Chondrocyte (in vitro differentiated cells): ENCODE measurements at regions not wholly inside any gene's neighbourhood (a gene's known extent, or its start where the extent isn't known, plus 50 kb on each side); places are given as distances from the start of the nearest gene placed in this dataset.

Experiments
- DNase-seq: peaks from one replicate; pipeline ENCODE4 v3.0.0; 2021; ENCODE audit warnings: mixed read lengths, low spot score
- H3K27ac Mint-ChIP-seq: one replicate; pipeline ENCODE4 v1.8.0; 2021; ENCODE audit warnings: mild to moderate bottlenecking, moderate library complexity, mixed read lengths; ENCODE audit not compliant: unreplicated experiment
- H3K27me3 Mint-ChIP-seq: 2 replicates; pipeline ENCODE4 v1.8.0; 2021; ENCODE audit warnings: low read depth, mixed read lengths
- H3K36me3 Mint-ChIP-seq: 2 replicates; pipeline ENCODE4 v1.8.0; 2021; ENCODE audit warnings: low read depth, mixed read lengths
- H3K4me1 Mint-ChIP-seq: 2 replicates; pipeline ENCODE4 v1.8.0; 2021; ENCODE audit warnings: low read depth, mild to moderate bottlenecking, mixed read lengths
- H3K4me3 Mint-ChIP-seq: one replicate; pipeline ENCODE4 v1.8.0; 2021; ENCODE audit warnings: mild to moderate bottlenecking, moderate library complexity, mixed read lengths; ENCODE audit not compliant: unreplicated experiment
- H3K9me3 Mint-ChIP-seq: 2 replicates; pipeline ENCODE4 v1.8.0; 2021; ENCODE audit warnings: low read depth, mixed read lengths
- CTCF ChIP-seq: fragments of 200-600 bp; sonication (generic); IDR thresholded peaks from 2 replicates; pipeline ENCODE4 v1.5.0; 2021; ENCODE audit warnings: antibody characterized with exemption, mild to moderate bottlenecking, moderate library complexity

- Mint-ChIP-seq H3K27ac (no peak overlapping the region), H3K4me3 (no peak overlapping the region), H3K4me1 (peaks cover 2% of the 10 kb centered on the region), H3K36me3 (no peaks in the 10 kb centered on the region), H3K9me3 (no peaks in the 10 kb centered on the region), H3K27me3 (no peaks in the 10 kb centered on the region)
- DNase-seq, result no peak
- no peak for TF ChIP-seq CTCF
Observed at GRCh38 chr6:8991844-8992243, 556.5 kb upstream of the SLC35B3 start.

- Mint-ChIP-seq H3K27me3 (no peaks in the 10 kb centered on the region), H3K4me3 (no peak overlapping the region), H3K27ac (no peak overlapping the region), H3K36me3 (no peaks in the 10 kb centered on the region), H3K9me3 (no peaks in the 10 kb centered on the region), H3K4me1 (peaks cover 2% of the 10 kb centered on the region)
- DNase-seq, result no peak
- no peak for TF ChIP-seq CTCF
Observed at GRCh38 chr6:8990075-8990474, 554.7 kb upstream of the SLC35B3 start.

- H3K27ac Mint-ChIP-seq, result no peak overlapping the region
- H3K4me1 Mint-ChIP-seq, result peaks cover 2% of the 10 kb centered on the region
- peaks cover 5% of the 10 kb centered on the region for H3K9me3 Mint-ChIP-seq
- peak overlapping the region; percentile 26 for H3K4me3 Mint-ChIP-seq
- DNase-seq, result no peak
- TF ChIP-seq CTCF, result peak; percentile 99
- H3K36me3 Mint-ChIP-seq, result peaks cover 3% of the 10 kb centered on the region
- H3K27me3 Mint-ChIP-seq, result no peaks in the 10 kb centered on the region
Observed at GRCh38 chr6:8983202-8983688, 547.9 kb upstream of the SLC35B3 start.

- Mint-ChIP-seq H3K27ac (no peak overlapping the region), H3K27me3 (no peaks in the 10 kb centered on the region), H3K9me3 (peaks cover 6% of the 10 kb centered on the region), H3K36me3 (peaks cover 3% of the 10 kb centered on the region), H3K4me3 (no peak overlapping the region), H3K4me1 (peaks cover 2% of the 10 kb centered on the region)
- no peak for DNase-seq
- no peak for TF ChIP-seq CTCF
Observed at GRCh38 chr6:8982668-8983067, 547.3 kb upstream of the SLC35B3 start.

- Mint-ChIP-seq H3K27ac (no peak overlapping the region), H3K4me3 (no peak overlapping the region), H3K4me1 (no peaks in the 10 kb centered on the region), H3K9me3 (peaks cover 27% of the 10 kb centered on the region), H3K36me3 (peaks cover 8% of the 10 kb centered on the region), H3K27me3 (peaks cover 3% of the 10 kb centered on the region)
- TF ChIP-seq CTCF, result no peak
- no peak for DNase-seq
Observed at GRCh38 chr6:8973395-8973794, 538.0 kb upstream of the SLC35B3 start.
